Endothelial cell of umbilical vein (primary cell): ENCODE measurements at regions not wholly inside any gene's neighbourhood (a gene's known extent, or its start where the extent isn't known, plus 50 kb on each side); places are given as distances from the start of the nearest gene placed in this dataset.

Source experiments
- BruUV-seq: library from RNA; stranded (reverse); fragments of 400-500 nt; replicated peaks from 2 replicates; lab custom pipeline; 2021; lab: Mats Ljungman, UMichigan
- CTCF ChIA-PET: fragments of 300-600, 350-600 bp; sonication (Branson Sonifier 250); formaldehyde crosslinking; loops from one replicate; lab custom pipeline; 2021; ENCODE audit warnings: antibody characterized with exemption, inconsistent platforms; lab: Charles Lee
- POLR2A ChIA-PET: fragments of 300-600, 350-600 bp; sonication (Branson Sonifier 250); formaldehyde crosslinking; loops from one replicate; lab custom pipeline; 2021; ENCODE audit warnings: antibody characterized with exemption, inconsistent platforms; lab: Charles Lee
- DNase-seq: peaks from one replicate; pipeline ENCODE4 v3.0.0-alpha.2; 2011; ENCODE audit warnings: low read depth, low spot score
- FAIRE-seq: peaks from 2 replicates; lab custom pipeline; 2011; peaks lifted over from hg19 to GRCh38; lab: Jason Lieb, UNC
- H2AFZ ChIP-seq: 2 replicates; pipeline ENCODE4 v1.6.0; 2012; ENCODE audit warnings: low read depth, low read length, control low read depth, inconsistent platforms
- H3K27ac ChIP-seq: 2 replicates; pipeline ENCODE4 v1.5.1; 2011; ENCODE audit warnings: low read depth, mild to moderate bottlenecking, control low read depth, low read length, moderate library complexity; ENCODE audit not compliant: insufficient read depth
- H3K27me3 ChIP-seq, 2 experiments: 2 replicates each; pipeline versions ENCODE4 v1.6.0 to v1.6.1; 2011; ENCODE audit warnings: low read length in 2 of 2, mixed read lengths in 1 of 2; ENCODE audit not compliant: control insufficient read depth in 2 of 2, insufficient read depth in 2 of 2
- H3K36me3 ChIP-seq, 2 experiments: 2 replicates in 1 of 2; 3 replicates in 1 of 2; pipeline ENCODE4 v1.5.1; 2011; ENCODE audit warnings: low read length in 2 of 2, mild to moderate bottlenecking in 1 of 2, moderate library complexity in 1 of 2; ENCODE audit not compliant: control insufficient read depth in 2 of 2, insufficient read depth in 2 of 2; ENCODE audit errors: extremely low read depth in 1 of 2
- H3K4me1 ChIP-seq: 3 replicates; pipeline ENCODE4 v1.5.1; 2011; ENCODE audit warnings: mild to moderate bottlenecking, low read length; ENCODE audit not compliant: control insufficient read depth, insufficient read depth; ENCODE audit errors: extremely low read depth
- H3K4me2 ChIP-seq: 2 replicates; pipeline ENCODE4 v1.6.1; 2011; ENCODE audit warnings: low read length, control low read depth, mixed read lengths; ENCODE audit not compliant: insufficient read depth
- H3K4me3 ChIP-seq, 3 experiments: fragments of 200-600 bp in 1 of 3; sonication (generic), shearing (Covaris generic) in 1 of 3; replicated peaks in 1 of 3; 2 replicates each; pipeline ENCODE4 v1.5.1; 2011 to 2016; ENCODE audit warnings: control low read depth in 3 of 3, low read length in 3 of 3, mild to moderate bottlenecking in 2 of 3, inconsistent platforms in 1 of 3, low read depth in 1 of 3, moderate library complexity in 1 of 3; ENCODE audit not compliant: insufficient read depth in 1 of 3
- H3K79me2 ChIP-seq: 2 replicates; pipeline ENCODE4 v1.6.0; 2012; ENCODE audit warnings: low read length, inconsistent platforms; ENCODE audit not compliant: control insufficient read depth, insufficient read depth
- H3K9ac ChIP-seq: replicated peaks from 2 replicates; pipeline ENCODE3; 2011; ENCODE audit warnings: low read length, control low read depth; ENCODE audit not compliant: insufficient read depth; ENCODE audit errors: extremely low read depth
- H3K9me1 ChIP-seq: replicated peaks from 3 replicates; pipeline ENCODE4 v1.6.0; 2011; ENCODE audit warnings: mild to moderate bottlenecking, low read length; ENCODE audit not compliant: control insufficient read depth, insufficient read depth; ENCODE audit errors: extremely low read depth
- H3K9me3 ChIP-seq: replicated peaks from 2 replicates; pipeline ENCODE4 v1.5.1; 2012; ENCODE audit warnings: low read length, inconsistent platforms; ENCODE audit not compliant: control insufficient read depth, insufficient read depth
- H4K20me1 ChIP-seq: replicated peaks from 2 replicates; pipeline ENCODE3; 2011; ENCODE audit warnings: mild to moderate bottlenecking, low read length; ENCODE audit not compliant: control insufficient read depth, insufficient read depth; ENCODE audit errors: extremely low read depth
- EZH2 ChIP-seq: IDR thresholded peaks from 2 replicates; pipeline ENCODE4 v1.6.1; 2012; ENCODE audit warnings: borderline replicate concordance, low read depth, mild to moderate bottlenecking, moderate library complexity, low read length, inconsistent platforms; ENCODE audit not compliant: severe bottlenecking
- FOS ChIP-seq: IDR thresholded peaks from 2 replicates; pipeline ENCODE4 v1.6.1; 2011; ENCODE audit warnings: mild to moderate bottlenecking, low read length, moderate library complexity, borderline replicate concordance; ENCODE audit not compliant: insufficient read depth
- GATA2 ChIP-seq: IDR thresholded peaks from 2 replicates; pipeline ENCODE4 v1.7.0; 2011; ENCODE audit warnings: low read depth, mild to moderate bottlenecking, moderate library complexity, mixed read lengths, low read length; ENCODE audit not compliant: insufficient read length, insufficient read depth
- JUN ChIP-seq: IDR thresholded peaks from 2 replicates; pipeline ENCODE4 v1.6.1; 2011; ENCODE audit warnings: borderline replicate concordance, low read depth; ENCODE audit not compliant: insufficient read length, insufficient read depth
- MYC ChIP-seq: IDR thresholded peaks from one replicate; pipeline ENCODE4 v1.6.1; 2011; ENCODE audit warnings: mild to moderate bottlenecking, low read depth, low read length
- POLR2A ChIP-seq: IDR thresholded peaks from 2 replicates; pipeline ENCODE4 v1.6.1; 2012; ENCODE audit warnings: low read depth, mild to moderate bottlenecking, control low read depth, low read length
- POLR2AphosphoS5 ChIP-seq: IDR thresholded peaks from 2 replicates; pipeline ENCODE4 v1.6.1; 2012; ENCODE audit warnings: low read depth, mild to moderate bottlenecking, control low read depth, low read length, moderate library complexity; ENCODE audit not compliant: insufficient read depth
- dilution Hi-C: fragments of 300-500 bp; cut with MboI; formaldehyde crosslinking; loops from one replicate; pipeline ENCODE4 v1.15.0; 2019; ENCODE audit warnings: low sequenced_read_pairs; ENCODE audit not compliant: extremely low pct_ligation_motif_present
- intact Hi-C: fragments of 100-400 bp; cut with micrococcal nuclease; formaldehyde crosslinking; loops from one replicate; pipeline ENCODE4 v1.10.0; 2022
- TF ChIP-seq, protein P1 (sequence below), 2 donors: IDR thresholded peaks; 1 replicate in 1 of 2; 2 replicates in 1 of 2; pipeline ENCODE4 v1.5.1; 2011; ENCODE audit warnings: low read length in 2 of 2, mild to moderate bottlenecking in 2 of 2, moderate library complexity in 2 of 2, control low read depth in 1 of 2, inconsistent platforms in 1 of 2, low read depth in 1 of 2; ENCODE audit not compliant: insufficient read depth in 1 of 2; ENCODE audit errors: extremely low read depth in 1 of 2
- TF ChIP-seq, protein P2 (sequence below): IDR thresholded peaks from 2 replicates; pipeline ENCODE4 v1.6.1; 2011; ENCODE audit not compliant: insufficient read depth, insufficient read length

DNA sequence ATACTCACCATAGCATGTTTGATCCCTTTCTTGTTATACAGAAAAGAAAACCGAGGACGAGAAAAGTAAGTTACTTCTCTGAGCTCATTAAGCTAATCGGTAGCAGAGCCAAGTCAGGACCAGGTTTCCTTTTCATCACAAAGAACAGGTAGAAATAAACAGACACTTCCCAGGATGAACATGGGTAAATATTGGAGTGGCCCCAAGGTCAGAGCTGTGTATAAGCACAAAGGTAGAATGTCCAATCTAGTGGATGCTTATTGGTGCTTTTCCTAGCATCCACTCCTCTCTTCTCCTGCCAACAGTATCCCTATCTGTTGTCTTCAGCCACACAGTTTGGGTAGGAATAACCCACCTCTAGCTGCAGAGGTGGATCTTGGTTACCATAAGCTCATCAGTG lies 52.8 kb upstream of the THUMPD3 start:
- ChIA-PET POLR2A (no interaction called here), CTCF (interaction anchor here (1.0 kb wide), 1 partner anchor 322 kb away, joined by 5 read pairs; no protein-coding TSS in a partner anchor)
- no peak overlapping the region for H3K9ac ChIP-seq
- H3K79me2 ChIP-seq, result no peaks in the 10 kb centered on the region
- no peak overlapping the region for H2AFZ ChIP-seq
- peaks cover 4 to 5% of the 10 kb centered on the region in 2 experiments for H3K27me3 ChIP-seq
- no peak for TF ChIP-seq JUN
- no peak for TF ChIP-seq POLR2A
- TF ChIP-seq FOS, result no peak
- TF ChIP-seq MYC, result no peak
- TF ChIP-seq, protein P1, sequence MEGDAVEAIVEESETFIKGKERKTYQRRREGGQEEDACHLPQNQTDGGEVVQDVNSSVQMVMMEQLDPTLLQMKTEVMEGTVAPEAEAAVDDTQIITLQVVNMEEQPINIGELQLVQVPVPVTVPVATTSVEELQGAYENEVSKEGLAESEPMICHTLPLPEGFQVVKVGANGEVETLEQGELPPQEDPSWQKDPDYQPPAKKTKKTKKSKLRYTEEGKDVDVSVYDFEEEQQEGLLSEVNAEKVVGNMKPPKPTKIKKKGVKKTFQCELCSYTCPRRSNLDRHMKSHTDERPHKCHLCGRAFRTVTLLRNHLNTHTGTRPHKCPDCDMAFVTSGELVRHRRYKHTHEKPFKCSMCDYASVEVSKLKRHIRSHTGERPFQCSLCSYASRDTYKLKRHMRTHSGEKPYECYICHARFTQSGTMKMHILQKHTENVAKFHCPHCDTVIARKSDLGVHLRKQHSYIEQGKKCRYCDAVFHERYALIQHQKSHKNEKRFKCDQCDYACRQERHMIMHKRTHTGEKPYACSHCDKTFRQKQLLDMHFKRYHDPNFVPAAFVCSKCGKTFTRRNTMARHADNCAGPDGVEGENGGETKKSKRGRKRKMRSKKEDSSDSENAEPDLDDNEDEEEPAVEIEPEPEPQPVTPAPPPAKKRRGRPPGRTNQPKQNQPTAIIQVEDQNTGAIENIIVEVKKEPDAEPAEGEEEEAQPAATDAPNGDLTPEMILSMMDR (IDR thresholded peaks at IDR 0.05; ENCODE audit: extremely low read depth in 1 of 2, insufficient read depth in 1 of 2, low read depth in 1 of 2, low read length in 2 of 2), result no peak
- FAIRE-seq, result no peak
- BruUV-seq, result no TSS peak
- H3K9me1 ChIP-seq, result no peaks in the 10 kb centered on the region
- no peaks in the 10 kb centered on the region for H3K36me3 ChIP-seq
- no peaks in the 10 kb centered on the region for H3K9me3 ChIP-seq
- H3K4me2 ChIP-seq, result no peak overlapping the region
- no peak for DNase-seq
- H3K4me3 ChIP-seq, result no peak overlapping the region
- dilution Hi-C loops (no loop called here), intact Hi-C loops (no loop called here)
- no peak overlapping the region for H3K27ac ChIP-seq
- H3K4me1 ChIP-seq, result no peaks in the 10 kb centered on the region
- no peaks in the 10 kb centered on the region for H4K20me1 ChIP-seq

DNA sequence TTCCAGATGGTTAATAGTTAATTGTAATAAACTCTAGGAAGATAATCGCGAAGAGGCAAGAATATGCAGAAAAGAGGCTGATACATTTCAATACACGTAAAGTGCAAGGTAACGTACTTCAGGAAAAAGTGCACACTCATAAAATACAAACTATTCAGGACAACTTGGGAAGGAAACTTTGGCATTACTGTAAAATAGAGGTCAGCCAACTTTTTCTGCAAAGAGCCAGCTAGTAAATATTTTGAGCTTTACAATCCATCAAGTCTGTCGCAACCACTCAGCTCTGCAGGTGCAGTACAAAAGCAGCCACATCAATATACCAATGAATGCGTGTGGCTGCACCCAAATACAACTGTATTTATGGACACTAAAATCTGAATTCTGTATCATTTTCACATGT lies 51.6 kb upstream of the THUMPD3 start:
- ChIA-PET POLR2A (no interaction called here), CTCF (interaction anchor here (1.0 kb wide), 1 partner anchor 323 kb away, joined by 5 read pairs; no protein-coding TSS in a partner anchor)
- H3K9ac ChIP-seq, result no peak overlapping the region
- no peaks in the 10 kb centered on the region for H3K9me1 ChIP-seq
- H2AFZ ChIP-seq, result no peak overlapping the region
- H3K4me3 ChIP-seq, result no peak overlapping the region
- H3K9me3 ChIP-seq, result no peaks in the 10 kb centered on the region
- H4K20me1 ChIP-seq, result no peaks in the 10 kb centered on the region
- no peaks in the 10 kb centered on the region for H3K4me1 ChIP-seq
- TF ChIP-seq FOS (no peak), MYC (no peak), POLR2A (no peak), JUN (no peak), POLR2AphosphoS5 (no peak), EZH2 (no peak), GATA2 (no peak)
- TF ChIP-seq, protein P1 (IDR thresholded peaks at IDR 0.05; ENCODE audit: extremely low read depth in 1 of 2, insufficient read depth in 1 of 2, low read depth in 1 of 2, low read length in 2 of 2), result no peak
- TF ChIP-seq, protein P2, sequence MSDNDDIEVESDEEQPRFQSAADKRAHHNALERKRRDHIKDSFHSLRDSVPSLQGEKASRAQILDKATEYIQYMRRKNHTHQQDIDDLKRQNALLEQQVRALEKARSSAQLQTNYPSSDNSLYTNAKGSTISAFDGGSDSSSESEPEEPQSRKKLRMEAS, result no peak
- dilution Hi-C loops, result no loop called here
- BruUV-seq, result no TSS peak
- H3K27me3 ChIP-seq, result peaks cover 4 to 5% of the 10 kb centered on the region in 2 experiments
- intact Hi-C loops, result no loop called here
- no peaks in the 10 kb centered on the region for H3K36me3 ChIP-seq
- no peaks in the 10 kb centered on the region for H3K79me2 ChIP-seq
- FAIRE-seq (no peak), DNase-seq (no peak)
- no peak overlapping the region for H3K27ac ChIP-seq
- no peak overlapping the region for H3K4me2 ChIP-seq
